Bronchial epithelial cell (primary cell): ENCODE measurements at regions not wholly inside any gene's neighbourhood (a gene's known extent, or its start where the extent isn't known, plus 50 kb on each side); places are given as distances from the start of the nearest gene placed in this dataset.

Source experiments
- DNase-seq: peaks from one replicate; pipeline ENCODE4 v3.0.0-alpha.2; 2010; ENCODE audit warnings: low read depth
- FAIRE-seq: peaks from 2 replicates; lab custom pipeline; 2011; peaks lifted over from hg19 to GRCh38; lab: Jason Lieb, UNC
- H3K27me3 ChIP-seq: 2 replicates; pipeline ENCODE4 v1.5.1; 2011; ENCODE audit warnings: low read length; ENCODE audit not compliant: control insufficient read depth, insufficient read depth
- H3K36me3 ChIP-seq: 2 replicates; pipeline ENCODE4 v1.5.1; 2011; ENCODE audit warnings: low read length; ENCODE audit not compliant: control insufficient read depth, insufficient read depth
- H3K4me3 ChIP-seq: 2 replicates; pipeline ENCODE4 v1.5.1; 2011; ENCODE audit warnings: mild to moderate bottlenecking, low read depth, low read length, control low read depth
- CTCF ChIP-seq: IDR thresholded peaks from 2 replicates; pipeline ENCODE4 v1.5.1; 2011; ENCODE audit warnings: mild to moderate bottlenecking, moderate library complexity, low read length, control low read depth, inconsistent platforms; ENCODE audit not compliant: insufficient read depth, severe bottlenecking

DNA sequence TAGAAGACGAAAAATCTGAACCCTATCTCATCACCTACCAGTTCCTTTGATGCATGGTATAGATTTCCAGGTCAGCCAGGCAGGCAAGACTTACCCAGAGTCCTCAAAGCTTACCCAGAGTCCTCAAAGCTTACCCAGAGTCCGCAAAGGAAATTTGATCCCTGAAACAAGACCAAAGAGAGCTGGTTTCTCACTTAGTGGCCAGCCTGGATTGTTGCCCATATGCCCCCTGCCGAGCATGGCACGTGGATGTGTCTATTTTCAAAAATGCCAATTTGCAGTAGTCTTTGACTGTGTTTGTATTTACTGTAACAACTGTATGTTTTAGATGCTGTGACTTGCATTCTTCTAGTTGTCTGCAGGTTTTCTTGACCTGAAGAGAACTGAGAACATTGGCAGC is 120.2 kb upstream of the STARD3NL start:
- Histone ChIP-seq H3K27me3 (no peaks in the 10 kb centered on the region), H3K36me3 (no peaks in the 10 kb centered on the region), H3K4me3 (no peak overlapping the region)
- FAIRE-seq (no peak), DNase-seq (no peak)
- no peak for TF ChIP-seq CTCF

GRCh38 chr7:38060116-38060515 is 117.9 kb upstream of the STARD3NL start:
- FAIRE-seq (no peak), DNase-seq (no peak)
- H3K4me3 ChIP-seq: no peak overlapping the region
- no peaks in the 10 kb centered on the region for H3K27me3 ChIP-seq
- H3K36me3 ChIP-seq: no peaks in the 10 kb centered on the region
- TF ChIP-seq CTCF: no peak

- Histone ChIP-seq H3K4me3 (no peak overlapping the region), H3K36me3 (no peaks in the 10 kb centered on the region), H3K27me3 (no peaks in the 10 kb centered on the region)
- DNase-seq: no peak
- TF ChIP-seq CTCF: no peak
- FAIRE-seq: no peak
Measured at GRCh38 chr7:38060637-38061036, 117.4 kb upstream of the STARD3NL start.

- no peak overlapping the region for H3K4me3 ChIP-seq
- FAIRE-seq (no peak), DNase-seq (no peak)
- H3K27me3 ChIP-seq: no peaks in the 10 kb centered on the region
- no peak for TF ChIP-seq CTCF
- no peaks in the 10 kb centered on the region for H3K36me3 ChIP-seq
Measured at GRCh38 chr7:38066391-38066790, 111.7 kb upstream of the STARD3NL start.

DNA sequence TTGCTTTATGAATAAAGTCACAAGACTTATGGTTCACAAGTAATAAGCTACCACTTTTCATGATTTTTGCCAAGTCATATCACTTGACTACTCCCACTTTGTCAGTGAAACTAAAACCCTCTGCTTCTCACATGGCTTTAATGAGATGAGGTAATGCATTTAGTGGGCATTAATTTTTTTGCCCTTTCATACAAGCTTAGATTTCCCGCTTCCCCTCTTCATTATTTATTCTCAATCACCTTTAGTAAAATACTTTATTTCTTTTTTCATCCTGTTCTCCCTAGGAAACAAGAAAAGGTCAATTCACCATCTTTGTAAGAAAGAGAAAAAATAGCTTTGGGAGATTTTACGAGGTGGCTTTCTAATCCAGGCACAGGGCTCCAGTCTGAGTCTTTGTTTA is 109.6 kb upstream of the STARD3NL start:
- Histone ChIP-seq H3K27me3 (no peaks in the 10 kb centered on the region), H3K4me3 (no peak overlapping the region), H3K36me3 (no peaks in the 10 kb centered on the region)
- DNase-seq (no peak), FAIRE-seq (no peak)
- TF ChIP-seq CTCF: no peak

GRCh38 chr7:38069052-38069451 is 109.0 kb upstream of the STARD3NL start:
- no peak for FAIRE-seq
- Histone ChIP-seq H3K27me3 (no peaks in the 10 kb centered on the region), H3K36me3 (no peaks in the 10 kb centered on the region), H3K4me3 (no peak overlapping the region)
- TF ChIP-seq CTCF: no peak
- DNase-seq: no peak
